Neutrophil (primary cell): ENCODE measurements at regions not wholly inside any gene's neighbourhood (a gene's known extent, or its start where the extent isn't known, plus 50 kb on each side); places are given as distances from the start of the nearest gene placed in this dataset.

Experiments
- H3K27ac ChIP-seq: fragments of 200-600 bp; sonication (generic); 2 replicates; pipeline ENCODE4 v1.5.1; 2016; ENCODE audit warnings: mild to moderate bottlenecking, moderate library complexity
- H3K27me3 ChIP-seq: fragments of 200-600 bp; sonication (generic); 2 replicates; pipeline ENCODE4 v1.6.0; 2016; ENCODE audit warnings: mild to moderate bottlenecking
- H3K36me3 ChIP-seq: fragments of 200-600 bp; sonication (generic); 2 replicates; pipeline ENCODE4 v1.5.1; 2017
- H3K4me1 ChIP-seq, 2 experiments: fragments of 200-600 bp in 1 of 2; sonication (generic) in 1 of 2; 1 replicate in 1 of 2; 2 replicates in 1 of 2; pipeline versions ENCODE4 v1.5.1 to v1.6.1; 2013 to 2016; ENCODE audit warnings: low read depth in 1 of 2, low read length in 1 of 2, mild to moderate bottlenecking in 1 of 2, moderate library complexity in 1 of 2; ENCODE audit not compliant: control insufficient read depth in 1 of 2, insufficient read depth in 1 of 2
- H3K4me3 ChIP-seq, 2 experiments: fragments of 200-600 bp in 1 of 2; sonication (generic) in 1 of 2; 1 replicate in 1 of 2; 2 replicates in 1 of 2; pipeline ENCODE4 v1.5.1; 2013 to 2016; ENCODE audit warnings: low read depth in 1 of 2, low read length in 1 of 2, mild to moderate bottlenecking in 1 of 2, moderate library complexity in 1 of 2
- H3K9me3 ChIP-seq: fragments of 200-600 bp; sonication (generic); 2 replicates; pipeline ENCODE4 v1.5.1; 2016
- TF ChIP-seq, protein P1 (sequence below): fragments of 200-600 bp; sonication (generic); IDR thresholded peaks from 2 replicates; pipeline ENCODE4 v1.5.1; 2016; ENCODE audit warnings: antibody characterized with exemption

- Histone ChIP-seq H3K36me3 (no peaks in the 10 kb centered on the region), H3K27ac (no peak overlapping the region)
Measured at GRCh38 chrX:139120760-139121159, 409.2 kb upstream of the FGF13 start.

GRCh38 chrX:139113708-139114107 is 402.2 kb upstream of the FGF13 start:
- H3K36me3 ChIP-seq = no peaks in the 10 kb centered on the region
- H3K9me3 ChIP-seq = no peaks in the 10 kb centered on the region
- no peaks in the 10 kb centered on the region for H3K27me3 ChIP-seq
- no peak overlapping the region for H3K4me3 ChIP-seq
- peak overlapping the region; percentile 61 for H3K27ac ChIP-seq
- H3K4me1 ChIP-seq = peaks cover 11% of the 10 kb centered on the region in 2 experiments
- TF ChIP-seq, protein P1, sequence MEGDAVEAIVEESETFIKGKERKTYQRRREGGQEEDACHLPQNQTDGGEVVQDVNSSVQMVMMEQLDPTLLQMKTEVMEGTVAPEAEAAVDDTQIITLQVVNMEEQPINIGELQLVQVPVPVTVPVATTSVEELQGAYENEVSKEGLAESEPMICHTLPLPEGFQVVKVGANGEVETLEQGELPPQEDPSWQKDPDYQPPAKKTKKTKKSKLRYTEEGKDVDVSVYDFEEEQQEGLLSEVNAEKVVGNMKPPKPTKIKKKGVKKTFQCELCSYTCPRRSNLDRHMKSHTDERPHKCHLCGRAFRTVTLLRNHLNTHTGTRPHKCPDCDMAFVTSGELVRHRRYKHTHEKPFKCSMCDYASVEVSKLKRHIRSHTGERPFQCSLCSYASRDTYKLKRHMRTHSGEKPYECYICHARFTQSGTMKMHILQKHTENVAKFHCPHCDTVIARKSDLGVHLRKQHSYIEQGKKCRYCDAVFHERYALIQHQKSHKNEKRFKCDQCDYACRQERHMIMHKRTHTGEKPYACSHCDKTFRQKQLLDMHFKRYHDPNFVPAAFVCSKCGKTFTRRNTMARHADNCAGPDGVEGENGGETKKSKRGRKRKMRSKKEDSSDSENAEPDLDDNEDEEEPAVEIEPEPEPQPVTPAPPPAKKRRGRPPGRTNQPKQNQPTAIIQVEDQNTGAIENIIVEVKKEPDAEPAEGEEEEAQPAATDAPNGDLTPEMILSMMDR = no peak

More at GRCh38 chrX:139120760-139121159, 409.2 kb upstream of the FGF13 start:
- TF ChIP-seq, protein P1 = no peak
- H3K4me1 ChIP-seq = no peaks in the 10 kb centered on the region
- H3K4me3 ChIP-seq = no peak overlapping the region
- no peaks in the 10 kb centered on the region for H3K9me3 ChIP-seq
- no peaks in the 10 kb centered on the region for H3K27me3 ChIP-seq

GRCh38 chrX:139112432-139112831 is 400.9 kb upstream of the FGF13 start:
- Histone ChIP-seq H3K9me3 (no peaks in the 10 kb centered on the region), H3K4me3 (no peak overlapping the region), H3K4me1 (peaks cover 11% of the 10 kb centered on the region in 2 experiments), H3K27ac (no peak overlapping the region), H3K36me3 (no peaks in the 10 kb centered on the region), H3K27me3 (no peaks in the 10 kb centered on the region)
- TF ChIP-seq, protein P1 = no peak

- Histone ChIP-seq H3K27me3 (no peaks in the 10 kb centered on the region), H3K9me3 (no peaks in the 10 kb centered on the region), H3K4me3 (no peak overlapping the region), H3K36me3 (no peaks in the 10 kb centered on the region), H3K27ac (no peak overlapping the region), H3K4me1 (no peaks in the 10 kb centered on the region)
- TF ChIP-seq, protein P1 = no peak
Measured at GRCh38 chrX:139106069-139106468, 394.6 kb upstream of the FGF13 start.

DNA sequence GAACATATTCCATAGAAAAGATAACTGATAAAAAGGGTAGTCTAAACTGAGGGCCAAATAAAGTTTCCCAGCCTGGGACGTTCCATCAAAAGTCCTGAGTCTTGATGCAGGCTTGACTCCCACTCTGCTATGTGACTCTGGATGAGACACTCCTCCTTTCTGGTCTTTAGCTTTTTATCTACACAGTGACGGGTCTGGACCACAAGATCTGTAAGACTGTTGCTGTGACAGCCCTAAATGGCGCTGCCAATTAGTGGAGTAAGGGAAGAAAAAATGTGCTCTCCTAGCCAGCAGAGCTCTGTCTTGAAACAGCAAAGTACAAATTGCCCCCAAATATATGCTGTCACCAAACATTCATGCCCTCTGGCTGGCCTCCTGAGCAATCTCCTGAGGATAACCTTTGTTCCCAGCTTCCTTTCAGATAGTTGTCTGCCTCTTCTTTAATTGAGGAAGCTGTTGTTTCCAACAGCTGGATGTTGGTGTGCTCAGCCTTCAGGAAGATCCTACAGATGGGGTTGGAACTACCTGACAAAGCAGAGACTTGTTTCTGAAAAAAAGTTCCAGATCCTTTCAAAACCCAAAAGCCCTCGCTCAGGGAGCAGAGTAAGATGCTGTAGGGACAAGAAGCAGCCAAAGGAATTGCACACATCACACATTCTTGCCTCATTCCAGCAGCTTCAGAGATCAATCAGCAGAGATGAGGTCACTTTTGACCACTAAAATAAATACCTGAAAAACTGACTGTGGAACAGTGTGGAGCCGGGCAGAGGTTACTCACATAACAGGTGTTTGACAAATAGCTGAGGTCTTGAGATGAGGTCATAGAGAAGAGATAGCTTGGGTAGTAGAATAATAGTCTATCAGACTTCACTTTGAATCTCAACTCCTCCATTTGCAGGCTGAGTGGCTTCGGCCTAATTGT is 383.4 kb upstream of the FGF13 start:
- Histone ChIP-seq H3K9me3 (no peaks in the 10 kb centered on the region), H3K27ac (no peak overlapping the region), H3K4me1 (no peaks in the 10 kb centered on the region), H3K27me3 (no peaks in the 10 kb centered on the region), H3K36me3 (no peaks in the 10 kb centered on the region), H3K4me3 (no peak overlapping the region)
- TF ChIP-seq, protein P1 = no peak
